GM12864 (cell line): ENCODE measurements at regions not wholly inside any gene's neighbourhood (a gene's known extent, or its start where the extent isn't known, plus 50 kb on each side); places are given as distances from the start of the nearest gene placed in this dataset.
A peak's percentile ranks its signal among the peaks of the same experiment; 100 is the strongest.
"Not testable (repeated sequence)": the region's sequence is repeated elsewhere in the genome, so short reads cannot be mapped to it uniquely, and the experiment has no call there.

Experiments used
- DNase-seq: peaks from one replicate; pipeline ENCODE4 v3.0.0-alpha.2; 2011; ENCODE audit warnings: low read depth
- H3K4me3 ChIP-seq: 2 replicates; pipeline ENCODE4 v1.5.1; 2011; ENCODE audit warnings: mild to moderate bottlenecking, low read depth, low read length, control low read depth
- CTCF ChIP-seq: IDR thresholded peaks from 2 replicates; pipeline ENCODE4 v1.5.1; 2011; ENCODE audit warnings: low read depth, mild to moderate bottlenecking, moderate library complexity, low read length, control low read depth, inconsistent platforms; ENCODE audit errors: missing control alignments

- no peak overlapping the region for H3K4me3 ChIP-seq
- TF ChIP-seq CTCF: no peak
- DNase-seq: no peak
Measured at GRCh38 chr4:128682942-128683666, 126.4 kb upstream of the JADE1 start.

GRCh38 chr4:128676095-128676494 lies 133.4 kb upstream of the JADE1 start:
- H3K4me3 ChIP-seq: no peak overlapping the region

GRCh38 chr4:128675083-128675482 lies 134.4 kb upstream of the JADE1 start:
- no peak for TF ChIP-seq CTCF
- no peak overlapping the region for H3K4me3 ChIP-seq
- peak; percentile 48 for DNase-seq

More at GRCh38 chr4:128676095-128676494, 133.4 kb upstream of the JADE1 start:
- TF ChIP-seq CTCF: no peak
- DNase-seq: no peak

GRCh38 chr4:128673159-128673558 lies 136.3 kb upstream of the JADE1 start:
- not testable (repeated sequence) for H3K4me3 ChIP-seq, DNase-seq

- not testable (repeated sequence) for DNase-seq, H3K4me3 ChIP-seq
Measured at GRCh38 chr4:128672596-128672995, 136.9 kb upstream of the JADE1 start.

GRCh38 chr4:128670513-128670912 lies 139.0 kb upstream of the JADE1 start:
- no peak overlapping the region for H3K4me3 ChIP-seq
- no peak for TF ChIP-seq CTCF

GRCh38 chr4:128668566-128668965 lies 140.9 kb upstream of the JADE1 start:
- no peak for TF ChIP-seq CTCF
- no peak overlapping the region for H3K4me3 ChIP-seq
- no peak for DNase-seq

More at GRCh38 chr4:128670513-128670912, 139.0 kb upstream of the JADE1 start:
- no peak for DNase-seq

- TF ChIP-seq CTCF: no peak
- no peak for DNase-seq
- H3K4me3 ChIP-seq: no peak overlapping the region
Measured at GRCh38 chr4:128665514-128665913, 144.0 kb upstream of the JADE1 start.
